Skeletal muscle cell (primary cell): ENCODE measurements at regions not wholly inside any gene's neighbourhood (a gene's known extent, or its start where the extent isn't known, plus 50 kb on each side); places are given as distances from the start of the nearest gene placed in this dataset.
A peak's percentile ranks its signal among the peaks of the same experiment; 100 is the strongest.

Source experiments
- DNase-seq: peaks from one replicate; pipeline ENCODE4 v3.0.0-alpha.2; 2010; ENCODE audit warnings: low read depth
- H3K4me3 ChIP-seq: 2 replicates; pipeline ENCODE4 v1.5.1; 2011; ENCODE audit warnings: low read depth, mild to moderate bottlenecking, control low read depth, low read length, moderate library complexity

- DNase-seq, result no peak
- H3K4me3 ChIP-seq, result no peak overlapping the region
Measured at GRCh38 chr5:112608975-112609374, 128.7 kb upstream of the APC start.

DNA sequence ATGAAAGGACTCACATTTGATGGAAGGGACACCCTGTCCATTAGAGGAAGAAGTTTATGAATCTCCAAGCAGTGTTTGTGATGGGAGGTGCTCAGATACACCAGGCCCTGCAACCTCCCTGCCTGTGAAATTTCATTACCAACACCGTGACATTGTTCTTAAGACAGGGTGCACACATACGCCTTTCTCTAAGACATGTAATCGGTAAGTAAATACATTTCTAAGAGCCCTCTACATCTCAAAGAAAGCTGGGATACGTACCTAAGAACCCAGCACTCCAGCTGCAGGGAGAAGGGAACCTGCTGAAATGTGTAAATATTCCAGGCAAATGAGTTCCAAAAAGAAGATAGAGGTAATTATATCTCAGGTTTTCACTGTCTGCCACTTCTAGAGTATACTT is 125.0 kb upstream of the APC start:
- no peak for DNase-seq

GRCh38 chr5:112614285-112614684 is 123.4 kb upstream of the APC start:
- no peak for DNase-seq
- H3K4me3 ChIP-seq, result no peak overlapping the region

More for the DNA sequence above, 125.0 kb upstream of the APC start:
- no peak overlapping the region for H3K4me3 ChIP-seq

DNA sequence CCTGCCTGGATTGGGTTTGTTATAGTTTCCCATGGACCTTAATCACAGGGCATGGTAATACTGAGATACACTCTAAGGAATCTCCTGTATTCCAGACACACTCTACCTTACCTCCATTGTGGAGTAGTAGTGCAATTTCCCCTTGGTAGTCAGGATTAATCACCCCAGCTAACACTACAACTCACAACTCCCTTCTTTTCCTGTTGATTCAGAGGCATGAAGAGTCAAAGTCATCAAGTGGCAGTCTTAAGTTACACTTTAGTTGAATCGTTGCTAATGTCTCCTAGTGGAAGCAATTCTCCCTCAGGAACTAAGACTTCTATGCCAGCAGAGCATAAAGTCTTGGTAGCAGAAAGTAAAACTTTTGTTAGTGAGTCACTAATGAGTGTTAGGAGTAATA is 122.7 kb upstream of the APC start:
- no peak overlapping the region for H3K4me3 ChIP-seq
- no peak for DNase-seq

- DNase-seq, result no peak
- H3K4me3 ChIP-seq, result peak overlapping the region; percentile 20
Measured at GRCh38 chr5:112616812-112617547, 120.7 kb upstream of the APC start.

GRCh38 chr5:112625246-112625645 is 112.4 kb upstream of the APC start:
- DNase-seq, result no peak
- H3K4me3 ChIP-seq, result no peak overlapping the region

DNA sequence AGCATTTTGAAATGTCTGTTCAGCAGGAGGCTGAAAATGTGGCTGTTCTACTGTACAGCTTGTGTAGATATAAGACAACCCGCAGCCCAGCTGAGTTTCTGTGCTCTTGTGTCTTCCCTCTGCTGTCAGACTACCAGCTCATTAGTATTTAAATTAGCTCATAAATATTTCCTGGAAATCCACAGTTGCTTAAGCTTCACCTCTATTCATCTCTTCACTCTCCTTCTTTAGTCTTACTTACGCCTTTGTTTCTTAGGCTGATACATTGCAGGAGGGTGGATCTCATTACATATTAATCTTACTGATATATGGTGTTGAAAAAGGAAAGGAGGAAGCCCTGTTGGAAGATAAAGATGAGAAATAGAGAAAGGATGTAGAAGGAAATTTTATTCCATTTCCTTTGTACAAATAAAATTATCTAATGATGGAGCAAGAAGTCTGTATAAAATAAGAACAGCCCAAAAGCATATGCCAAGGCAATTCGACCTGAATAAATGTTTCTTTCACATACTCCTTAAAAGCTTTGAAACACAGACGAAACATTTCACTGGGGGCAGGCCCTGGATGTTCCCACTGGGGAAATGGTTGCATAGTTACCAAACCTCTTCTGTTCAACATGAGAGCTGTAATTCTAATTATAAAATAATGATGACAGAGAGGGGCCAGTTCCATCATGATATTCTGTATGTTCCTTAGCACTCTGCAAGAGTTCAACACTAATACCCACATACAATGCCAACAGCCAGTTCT is 111.8 kb upstream of the APC start:
- no peak for DNase-seq
- H3K4me3 ChIP-seq, result no peak overlapping the region

GRCh38 chr5:112626715-112627114 is 111.0 kb upstream of the APC start:
- no peak overlapping the region for H3K4me3 ChIP-seq
- DNase-seq, result no peak

GRCh38 chr5:112628214-112628980 is 109.3 kb upstream of the APC start:
- no peak overlapping the region for H3K4me3 ChIP-seq
- no peak for DNase-seq

- no peak overlapping the region for H3K4me3 ChIP-seq
- DNase-seq, result no peak
Measured at GRCh38 chr5:112630246-112631009, 107.3 kb upstream of the APC start.

DNA sequence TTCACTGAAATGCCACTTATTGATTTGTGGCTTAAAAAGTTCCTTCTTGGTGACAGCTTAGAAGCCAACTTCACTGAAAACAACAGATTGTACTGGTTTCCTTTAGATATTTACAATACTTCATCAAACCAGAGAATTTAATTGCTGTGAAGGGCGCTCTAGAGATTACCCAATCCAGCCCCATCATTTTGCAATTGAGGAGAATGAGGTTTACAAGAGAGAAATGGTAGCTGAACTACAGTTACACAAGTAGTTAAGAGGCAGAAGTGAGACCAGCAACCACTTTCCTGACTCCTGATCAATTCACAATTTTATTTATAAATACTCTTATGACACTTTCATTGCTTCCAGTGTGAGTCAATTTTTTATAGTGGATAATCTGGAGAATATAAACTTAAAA is 103.5 kb upstream of the APC start:
- DNase-seq, result no peak

DNA sequence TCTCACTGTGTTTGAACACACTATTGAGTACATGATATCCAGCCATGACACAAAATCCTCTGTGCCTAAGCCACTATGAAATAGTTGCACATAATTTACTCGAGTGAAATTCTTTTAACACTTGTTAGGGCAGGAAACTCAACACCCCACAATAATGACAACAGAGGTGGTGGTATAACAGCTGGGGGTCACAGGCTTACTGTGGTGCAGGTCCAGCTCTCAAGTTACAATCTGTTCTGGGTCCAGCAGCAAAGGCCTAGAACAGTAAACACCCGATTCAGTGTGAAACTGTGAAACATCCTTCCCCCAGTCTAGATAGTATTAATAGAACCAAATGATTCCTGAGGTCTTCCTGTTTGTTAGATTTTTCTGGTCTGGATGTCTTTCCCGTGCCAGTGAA is 102.9 kb upstream of the APC start:
- DNase-seq, result no peak
- no peak overlapping the region for H3K4me3 ChIP-seq

More for the DNA sequence above, 103.5 kb upstream of the APC start:
- H3K4me3 ChIP-seq, result no peak overlapping the region

DNA sequence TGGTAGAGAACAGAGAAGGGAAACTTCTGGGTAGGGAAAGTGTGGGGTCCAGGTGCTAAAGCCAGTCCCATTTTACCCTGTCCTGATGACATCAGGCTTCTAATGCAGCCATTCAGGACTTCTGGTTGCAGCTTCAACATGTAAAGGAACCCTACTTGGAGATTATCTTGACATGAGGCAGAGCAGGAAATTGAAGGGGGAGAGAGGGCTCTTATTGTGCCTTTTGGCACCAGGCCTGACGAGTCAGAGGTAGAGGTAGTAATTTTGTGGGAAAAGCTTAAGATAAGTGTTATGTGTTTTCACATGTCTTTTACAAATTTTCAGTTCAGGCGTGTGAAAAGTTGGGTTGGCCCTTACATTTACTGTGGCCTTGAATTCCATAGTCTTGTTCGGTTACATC is 102.4 kb upstream of the APC start:
- H3K4me3 ChIP-seq, result no peak overlapping the region
- no peak for DNase-seq

DNA sequence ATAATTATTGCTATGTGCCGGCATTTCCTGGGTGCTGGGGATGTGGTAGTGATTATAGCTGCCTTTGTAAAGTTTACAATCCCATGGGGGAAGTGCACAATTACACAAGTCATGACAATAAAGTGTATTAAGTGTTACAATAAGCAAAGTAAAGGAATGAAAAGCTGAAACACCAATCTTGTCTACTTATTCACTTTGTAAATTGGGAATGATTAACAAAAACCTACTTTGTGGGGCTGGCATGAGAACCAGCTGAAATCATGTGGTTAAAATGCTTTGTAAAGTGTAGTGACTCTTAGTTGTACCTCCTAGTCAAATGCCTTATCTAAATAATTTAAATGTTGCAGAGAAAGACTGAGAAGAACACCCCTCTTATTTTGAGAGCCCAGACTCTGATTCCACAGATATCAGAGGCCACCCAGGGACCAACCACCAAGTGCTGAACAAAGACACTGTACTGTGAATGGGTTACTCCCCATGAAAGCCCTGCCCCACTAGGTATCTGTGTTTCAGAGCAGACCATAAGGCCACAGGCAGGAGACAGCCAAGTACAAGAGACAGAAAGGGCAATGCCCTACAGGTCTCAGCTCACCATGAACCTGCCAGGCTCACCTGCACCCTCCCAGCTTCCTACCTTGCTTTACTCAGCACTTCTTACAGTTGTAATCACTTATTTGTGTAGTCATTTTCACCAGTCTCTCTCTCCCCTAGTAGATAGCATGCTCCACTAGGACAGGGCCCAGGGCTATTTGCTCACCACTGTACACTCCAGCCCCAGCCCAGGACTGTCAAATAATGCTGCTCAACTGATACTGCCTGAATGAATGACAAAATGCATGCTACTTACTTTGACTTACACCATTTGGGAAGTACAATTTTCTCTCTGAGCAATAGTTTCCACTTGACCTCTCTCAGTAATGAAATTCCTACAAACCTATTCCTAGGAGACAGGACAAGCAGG is 101.6 kb upstream of the APC start:
- no peak overlapping the region for H3K4me3 ChIP-seq
- DNase-seq, result no peak

- no peak for DNase-seq
- H3K4me3 ChIP-seq, result no peak overlapping the region
Measured at GRCh38 chr5:112636751-112637150, 100.9 kb upstream of the APC start.

DNA sequence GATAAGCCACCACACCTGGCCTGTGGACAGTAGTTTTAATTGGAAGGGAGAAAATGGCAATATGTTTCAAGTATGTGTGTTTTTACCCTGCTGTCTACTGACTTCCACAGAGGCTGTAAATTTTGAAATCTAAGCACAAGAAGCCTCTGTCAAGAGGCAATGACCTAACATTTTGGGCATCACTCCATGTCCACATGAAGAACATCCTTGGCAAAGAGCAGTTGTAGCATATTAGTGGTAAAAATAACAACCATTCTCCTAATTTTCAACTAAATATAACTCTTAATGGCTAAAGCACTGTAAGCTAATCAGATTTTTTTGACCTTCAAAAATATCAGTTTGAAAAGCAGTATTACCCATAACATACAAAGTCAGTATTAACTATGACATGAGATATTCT is 100.3 kb upstream of the APC start:
- DNase-seq, result no peak
- H3K4me3 ChIP-seq, result no peak overlapping the region

- DNase-seq, result no peak
- no peak overlapping the region for H3K4me3 ChIP-seq
Measured at GRCh38 chr5:112640546-112640945, 97.1 kb upstream of the APC start.

DNA sequence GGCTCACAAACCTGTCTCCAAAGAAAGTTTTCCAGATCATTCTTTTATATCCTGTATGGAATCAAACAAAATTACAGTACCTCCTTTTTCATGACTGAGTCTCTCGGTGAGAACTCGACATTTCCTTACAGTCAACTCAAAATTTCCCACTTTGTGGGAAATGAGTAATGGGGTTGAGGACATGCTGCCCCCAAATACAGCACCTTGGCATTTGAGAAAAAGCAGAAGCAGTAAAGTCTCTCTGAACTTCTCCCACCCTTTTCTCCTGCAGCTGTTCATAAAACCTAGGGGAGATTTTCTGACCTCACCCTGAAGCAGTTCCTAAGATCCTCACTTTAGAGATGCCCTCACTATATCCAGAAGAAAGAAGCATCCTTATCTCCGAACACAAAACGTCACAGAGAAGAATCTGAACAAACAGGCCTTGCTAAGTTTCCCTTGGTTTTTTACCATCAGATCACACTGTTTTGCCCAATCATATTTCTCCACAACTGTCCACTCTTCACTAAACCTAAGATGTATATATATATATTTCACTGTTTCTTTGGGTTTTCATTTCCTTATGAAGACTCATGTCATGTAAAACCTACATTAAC is 96.1 kb upstream of the APC start:
- DNase-seq, result no peak
- no peak overlapping the region for H3K4me3 ChIP-seq
